GM19328 (cell line): ENCODE measurements at regions not wholly inside any gene's neighbourhood (a gene's known extent, or its start where the extent isn't known, plus 50 kb on each side); places are given as distances from the start of the nearest gene placed in this dataset.

Experiments used
- ATAC-seq: cut with Tn5 transposase; IDR thresholded peaks from one replicate; pipeline ENCODE4 v1.9.1; 2021; ENCODE audit warnings: mild to moderate bottlenecking, moderate library complexity; ENCODE audit not compliant: unreplicated experiment

DNA sequence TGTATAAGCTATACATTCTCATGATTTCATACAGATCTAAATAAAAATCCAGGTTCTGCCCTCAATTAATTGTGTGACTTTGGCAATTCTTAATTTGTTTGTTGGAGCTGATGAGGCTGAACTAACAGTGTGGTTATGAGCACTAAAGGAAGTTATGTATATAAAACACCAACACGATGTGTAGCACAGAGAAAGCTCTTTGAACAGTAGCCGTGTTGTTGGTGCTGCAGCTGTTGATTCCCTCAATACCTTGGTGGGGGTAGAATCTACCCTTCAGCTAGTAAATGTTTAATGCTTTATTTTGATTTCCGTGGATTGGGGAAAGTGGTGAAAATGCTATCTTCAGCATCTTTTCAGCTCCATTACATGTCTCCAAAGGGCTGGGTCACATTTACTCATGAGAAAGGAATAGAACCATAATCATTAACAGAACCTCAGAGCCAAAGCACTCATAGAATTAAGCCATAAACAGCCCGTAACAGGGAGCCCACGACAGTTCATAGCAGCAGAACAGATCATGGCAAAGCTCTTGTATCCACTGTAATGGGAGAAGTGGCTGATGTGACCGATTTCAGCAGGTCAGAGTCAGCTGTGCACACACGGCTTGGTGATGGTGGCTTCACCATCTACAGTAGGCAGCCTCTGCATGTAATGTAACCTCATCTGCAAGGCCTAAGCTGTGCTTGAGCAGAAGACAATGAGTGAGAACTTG lies 332.7 kb downstream of the DIRAS2 start:
- ATAC-seq = no peak

DNA sequence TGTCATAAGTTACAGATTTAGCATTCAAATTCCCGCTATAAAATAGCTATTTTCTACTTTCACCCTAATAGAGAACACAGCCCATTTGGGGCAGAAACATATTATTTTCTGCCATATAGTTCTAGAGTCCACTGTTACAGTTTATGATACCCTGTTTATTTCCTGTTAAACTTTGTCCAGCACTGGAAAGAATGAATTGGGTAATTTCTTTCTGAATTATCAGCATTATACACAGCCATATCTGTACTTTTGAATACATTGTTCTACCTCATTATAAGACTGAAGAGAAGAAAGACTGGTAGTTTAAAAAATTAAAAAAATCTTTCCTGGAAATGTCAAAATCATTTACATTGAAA lies 332.1 kb downstream of the DIRAS2 start:
- no peak for ATAC-seq

DNA sequence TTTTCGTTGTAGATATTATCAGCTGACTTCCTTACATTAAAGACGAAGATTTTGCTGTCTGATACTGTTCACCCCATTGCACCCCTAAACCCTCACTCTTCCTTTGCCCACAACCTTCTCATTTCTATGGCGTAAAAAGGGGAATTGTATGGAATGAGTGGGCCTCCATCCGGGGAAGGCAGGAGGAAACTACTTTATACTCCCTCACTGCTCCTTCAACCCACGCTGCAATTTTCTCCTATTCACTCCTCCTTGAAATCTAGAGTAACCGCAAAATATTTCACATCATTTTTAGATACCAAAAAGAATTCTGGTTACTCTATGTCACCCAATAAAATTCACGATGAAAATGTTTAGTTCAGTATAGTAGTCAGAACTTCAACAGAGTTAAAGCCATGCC lies 330.8 kb downstream of the DIRAS2 start:
- no peak for ATAC-seq

DNA sequence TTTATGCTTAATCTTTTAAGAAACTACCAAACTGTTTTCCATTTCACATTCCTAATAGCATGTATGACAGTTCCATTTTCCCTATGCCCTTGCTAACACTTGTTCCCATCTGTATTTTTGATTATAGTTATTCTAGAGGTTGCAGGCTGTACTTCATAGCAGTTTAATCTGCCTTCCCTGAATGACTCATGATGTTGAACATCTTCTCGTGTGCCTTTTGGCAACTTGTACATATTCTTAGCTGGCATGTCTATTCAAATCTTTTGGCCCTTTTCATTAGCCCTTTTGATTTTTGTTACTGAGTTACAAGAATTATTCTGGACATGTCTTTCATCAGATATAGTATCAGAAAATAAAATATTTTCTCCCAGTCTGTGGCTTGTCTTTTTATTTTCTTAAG lies 320.3 kb downstream of the DIRAS2 start:
- ATAC-seq = no peak

DNA sequence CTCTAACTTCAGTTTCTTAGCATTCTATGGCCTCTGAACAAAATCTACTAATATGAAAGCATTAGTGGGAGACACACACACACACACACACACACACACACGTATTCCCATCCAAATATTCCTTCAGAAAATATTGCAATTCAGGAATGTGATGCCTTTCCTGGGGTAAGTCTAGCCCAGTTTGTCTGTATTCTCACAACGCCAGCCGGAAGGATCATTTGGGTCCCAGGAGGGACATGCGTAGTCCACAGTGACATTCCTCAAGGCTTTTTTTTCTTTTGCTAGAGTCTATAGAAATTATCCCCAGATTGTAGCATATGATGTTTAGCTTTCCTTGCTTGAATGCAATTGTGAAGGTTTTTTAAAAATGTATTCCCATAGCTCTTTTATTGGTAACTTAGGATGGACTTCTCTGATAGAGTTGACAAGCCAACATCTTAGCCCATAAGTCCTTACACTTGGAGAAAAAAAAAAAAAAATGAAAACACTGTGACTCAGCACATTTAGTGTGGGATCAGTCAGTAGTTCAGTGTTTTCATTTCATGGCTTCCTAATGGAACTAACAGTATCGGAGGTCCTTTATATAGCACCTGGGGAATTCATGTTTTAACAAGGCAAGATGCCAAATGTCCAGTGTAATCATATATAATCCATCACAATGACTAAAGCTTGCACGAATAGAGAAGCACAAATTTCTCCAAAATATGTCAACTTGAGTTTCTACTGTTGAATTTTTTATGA lies 316.5 kb downstream of the DIRAS2 start:
- no peak for ATAC-seq

DNA sequence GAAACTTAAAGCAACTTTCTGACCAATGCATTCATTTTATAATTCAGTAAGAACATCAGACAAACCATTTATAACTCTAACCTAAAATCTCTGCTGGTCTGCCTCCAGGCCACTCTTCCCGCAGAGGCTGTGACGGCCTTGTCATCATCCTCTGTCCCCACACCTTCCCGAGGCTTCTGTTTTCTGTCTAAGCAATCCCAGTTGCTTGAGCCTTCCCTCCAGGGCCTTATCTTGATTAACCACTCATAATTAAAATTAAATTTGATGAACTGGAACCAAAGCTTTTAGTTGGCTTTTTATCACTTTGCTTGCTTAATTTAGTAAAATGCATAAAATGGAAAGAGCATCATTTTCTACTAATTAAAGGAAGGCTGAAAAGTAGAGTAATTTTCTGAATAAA lies 312.4 kb downstream of the DIRAS2 start:
- no peak for ATAC-seq

DNA sequence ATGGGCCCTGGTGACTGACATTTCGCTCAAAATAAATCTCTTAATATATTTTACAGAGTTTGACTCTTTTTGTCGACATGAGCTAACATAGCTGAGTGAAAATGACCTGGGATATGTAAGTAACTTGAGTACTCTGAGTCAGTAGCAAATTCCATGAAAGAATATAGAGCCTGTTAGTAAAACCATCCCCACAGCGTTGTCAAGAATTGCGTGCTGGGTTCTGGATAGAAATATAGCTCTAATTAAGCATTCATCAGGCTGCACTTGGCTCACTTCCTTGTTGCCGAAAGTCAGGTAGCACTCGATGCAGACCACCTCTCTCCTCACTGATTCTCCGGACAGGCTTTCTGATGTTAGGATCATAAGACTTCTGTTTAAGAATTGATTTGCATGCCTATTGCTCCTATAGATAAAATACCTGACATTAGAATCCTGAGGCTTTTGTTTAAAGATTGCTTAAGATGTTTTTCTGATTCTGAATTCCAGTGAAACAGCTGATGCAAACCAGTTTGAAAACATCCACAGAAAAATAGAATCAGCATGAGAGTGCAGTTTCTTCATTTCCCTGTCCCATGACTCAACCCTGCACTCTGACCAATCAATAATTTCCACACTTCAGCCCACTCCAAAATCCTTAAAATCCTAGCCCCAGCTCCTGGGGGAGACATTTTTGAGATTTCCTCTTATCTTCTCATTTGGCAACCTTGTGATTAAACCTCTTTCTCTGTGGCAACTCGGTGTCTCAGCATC lies 310.6 kb downstream of the DIRAS2 start:
- ATAC-seq = no peak

DNA sequence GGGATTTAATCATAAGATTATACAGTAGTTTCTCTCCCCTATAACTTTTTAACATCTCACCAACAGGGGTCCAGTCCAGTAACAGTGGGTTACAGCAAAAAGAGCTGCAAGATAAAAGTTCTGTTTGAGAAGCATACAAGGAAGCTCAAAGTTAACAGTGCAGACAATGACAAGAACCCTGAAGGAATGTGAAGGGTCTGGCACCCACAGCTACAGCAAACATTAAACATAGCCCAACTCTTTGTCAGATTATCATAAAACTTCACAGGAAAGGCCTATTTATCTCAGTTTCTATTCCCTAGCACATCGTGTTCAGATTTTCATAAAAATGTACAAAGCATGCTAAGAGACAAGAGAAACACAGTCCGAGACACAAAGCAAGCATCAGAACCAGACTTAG lies 309.4 kb downstream of the DIRAS2 start:
- no peak for ATAC-seq

DNA sequence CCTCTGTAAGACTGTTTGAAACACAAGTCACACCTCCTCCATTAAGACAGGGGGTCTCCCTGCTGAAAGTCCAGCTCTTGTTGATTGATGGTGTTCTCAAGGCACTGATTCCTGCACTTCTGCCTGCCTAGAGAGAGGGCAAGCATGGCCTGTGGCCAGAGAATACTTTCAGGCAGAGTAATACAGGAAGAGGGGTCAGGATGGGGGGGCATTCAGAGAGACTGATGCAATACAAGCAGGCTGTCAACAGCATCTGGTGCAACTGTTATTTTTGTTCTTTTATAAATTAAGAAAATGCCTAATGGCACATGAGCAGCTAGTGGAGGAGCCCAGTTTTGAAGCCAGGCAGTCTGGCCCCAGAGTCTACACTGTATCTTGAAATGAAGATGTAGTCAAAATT lies 302.2 kb downstream of the DIRAS2 start:
- no peak for ATAC-seq

DNA sequence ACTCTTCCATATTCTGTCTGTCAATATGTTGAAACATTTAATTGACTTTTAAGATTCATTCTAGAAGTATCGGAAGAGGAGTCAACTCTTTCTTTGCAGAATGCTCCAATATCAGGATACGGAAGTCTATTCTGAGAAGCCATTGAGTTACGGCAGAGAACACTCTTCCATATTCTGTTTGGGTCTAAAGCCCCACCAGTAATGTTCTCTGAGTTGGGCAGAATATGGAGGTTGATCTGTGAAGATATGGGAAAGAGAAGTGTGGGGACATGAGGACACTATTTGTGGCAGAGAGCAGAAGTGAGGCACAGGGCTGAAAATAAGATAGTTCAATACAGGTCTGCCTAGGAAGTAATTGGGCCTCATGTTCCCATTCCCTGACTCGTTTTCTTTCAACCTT lies 300.0 kb downstream of the DIRAS2 start:
- ATAC-seq = no peak

DNA sequence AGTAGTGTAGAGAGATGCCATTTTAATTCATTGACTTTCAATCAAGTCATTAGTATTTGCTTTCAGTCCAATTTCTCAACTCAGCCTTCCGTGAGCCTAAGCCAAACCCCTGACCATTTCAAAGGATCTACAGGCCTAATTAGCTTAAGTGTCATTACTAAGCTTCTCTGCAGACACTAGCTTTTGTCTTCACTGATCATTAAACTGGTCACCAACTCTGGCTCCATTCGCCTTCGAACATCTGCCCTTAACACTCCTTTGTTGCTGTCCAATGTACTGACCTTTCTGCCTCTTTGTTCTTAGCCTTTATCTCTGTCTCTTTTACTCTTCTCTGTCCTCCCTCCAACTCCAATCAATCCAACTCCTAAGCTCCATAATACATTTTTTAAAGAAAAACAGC lies 299.3 kb downstream of the DIRAS2 start:
- no peak for ATAC-seq

DNA sequence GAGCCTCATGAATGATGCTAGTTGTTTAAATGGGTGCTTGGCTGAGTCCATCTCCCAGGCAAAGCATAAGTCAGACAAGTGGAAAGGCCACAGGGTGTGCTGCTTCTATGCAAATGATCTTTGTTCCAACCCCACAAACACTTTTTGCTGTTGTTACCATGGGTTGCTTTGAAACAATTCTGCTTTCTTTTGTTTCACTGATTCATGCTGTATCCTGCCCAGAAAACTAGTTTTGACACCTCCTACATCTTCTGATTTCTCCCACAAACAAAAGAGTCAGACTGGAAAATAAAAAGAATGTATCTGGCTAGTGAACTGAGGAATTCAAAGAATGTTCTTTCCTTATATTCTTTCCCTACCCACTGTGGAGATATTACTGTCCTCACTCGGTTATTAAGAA lies 298.6 kb downstream of the DIRAS2 start:
- ATAC-seq = no peak

DNA sequence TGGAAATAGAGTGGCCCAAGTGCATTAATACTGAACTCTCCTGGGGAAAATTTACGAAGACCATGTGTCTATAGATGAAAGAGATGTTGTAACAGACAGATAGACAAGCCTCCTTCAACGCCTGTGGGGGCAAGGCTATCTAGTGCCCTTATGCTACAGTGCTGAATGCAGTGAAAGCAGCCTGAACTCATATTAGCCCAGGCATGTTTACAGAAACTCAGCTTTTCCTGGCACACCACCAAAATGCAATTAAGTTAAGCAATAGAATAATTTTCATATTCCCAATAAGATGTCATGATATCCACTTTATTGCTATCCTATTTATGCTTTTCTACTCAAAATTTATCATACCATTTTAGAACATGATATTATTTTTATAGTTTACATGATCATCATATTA lies 277.0 kb downstream of the DIRAS2 start:
- ATAC-seq = no peak

DNA sequence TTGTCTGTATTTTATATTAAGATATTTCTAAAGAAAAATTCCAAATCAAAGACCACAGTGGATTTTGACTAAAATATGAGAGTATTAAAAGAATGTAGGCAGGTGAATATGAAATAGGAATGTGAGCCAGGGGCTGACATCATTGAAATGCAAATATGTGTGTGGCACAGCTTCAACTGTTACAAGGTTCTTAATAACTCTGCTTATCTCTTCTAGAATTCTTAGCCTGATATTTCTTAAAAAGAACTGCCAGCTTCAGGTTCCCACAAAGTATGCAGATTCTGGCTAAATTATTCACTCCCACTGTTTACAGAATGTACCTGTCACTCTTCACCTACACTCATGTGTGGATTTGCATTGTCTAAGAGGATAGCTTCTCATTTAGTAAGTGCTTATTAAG lies 274.4 kb downstream of the DIRAS2 start:
- no peak for ATAC-seq

DNA sequence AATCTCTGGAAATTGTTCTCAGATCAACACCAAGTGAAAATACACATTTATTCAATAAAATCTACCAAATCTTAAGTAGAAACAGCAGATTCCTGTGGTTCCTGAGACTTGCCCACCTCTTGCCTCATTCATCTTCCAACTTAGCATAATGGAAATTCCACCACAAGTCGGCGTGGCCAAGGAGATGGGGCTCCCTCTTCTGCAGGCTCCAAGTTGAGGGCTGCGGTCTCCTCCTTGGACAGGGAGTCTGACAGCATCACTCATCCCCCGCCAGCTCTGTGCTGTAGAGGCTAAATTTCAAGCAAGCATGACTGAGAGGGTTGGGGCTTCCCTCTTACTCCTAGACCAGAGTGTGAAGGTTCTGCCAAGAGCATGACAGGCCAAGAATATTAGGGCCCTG lies 273.7 kb downstream of the DIRAS2 start:
- no peak for ATAC-seq

DNA sequence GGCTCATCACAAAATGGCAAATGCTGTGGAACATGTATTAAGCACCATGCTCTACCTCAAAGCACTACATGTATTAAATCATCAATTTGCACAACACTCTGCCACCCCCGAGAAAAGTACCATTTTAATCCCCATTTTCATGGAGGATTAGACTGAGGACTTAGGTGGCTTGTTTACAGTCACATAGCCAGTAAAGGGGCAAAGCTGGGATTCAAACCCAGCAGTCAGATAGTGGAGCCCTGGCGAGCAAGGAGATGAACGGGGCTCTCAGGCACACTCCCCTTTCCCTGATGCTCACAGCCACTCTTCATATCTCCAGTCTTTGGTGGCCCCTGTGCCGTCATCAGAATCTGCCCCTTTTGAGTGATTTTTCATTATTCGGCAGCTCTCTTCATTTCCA lies 262.9 kb downstream of the DIRAS2 start:
- no peak for ATAC-seq

DNA sequence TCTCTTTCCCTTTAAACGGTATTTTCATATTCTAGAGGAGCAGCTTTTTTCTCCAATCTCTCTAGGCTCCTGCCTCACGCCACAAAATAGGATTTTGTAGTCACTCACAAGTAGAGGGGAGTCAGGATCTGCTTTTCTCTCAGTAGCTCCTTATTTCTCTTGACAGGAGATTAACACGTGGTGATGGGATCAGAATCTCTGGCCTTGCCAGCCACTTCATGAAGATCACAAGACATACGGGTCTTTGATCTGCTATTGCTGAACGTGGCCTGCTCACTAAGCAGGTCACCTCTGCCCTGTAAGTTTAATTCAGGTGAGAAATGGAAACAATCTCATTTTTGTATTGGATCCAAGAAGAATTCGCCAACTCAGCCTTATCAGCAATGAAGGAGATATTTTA lies 257.5 kb downstream of the DIRAS2 start:
- ATAC-seq = no peak

DNA sequence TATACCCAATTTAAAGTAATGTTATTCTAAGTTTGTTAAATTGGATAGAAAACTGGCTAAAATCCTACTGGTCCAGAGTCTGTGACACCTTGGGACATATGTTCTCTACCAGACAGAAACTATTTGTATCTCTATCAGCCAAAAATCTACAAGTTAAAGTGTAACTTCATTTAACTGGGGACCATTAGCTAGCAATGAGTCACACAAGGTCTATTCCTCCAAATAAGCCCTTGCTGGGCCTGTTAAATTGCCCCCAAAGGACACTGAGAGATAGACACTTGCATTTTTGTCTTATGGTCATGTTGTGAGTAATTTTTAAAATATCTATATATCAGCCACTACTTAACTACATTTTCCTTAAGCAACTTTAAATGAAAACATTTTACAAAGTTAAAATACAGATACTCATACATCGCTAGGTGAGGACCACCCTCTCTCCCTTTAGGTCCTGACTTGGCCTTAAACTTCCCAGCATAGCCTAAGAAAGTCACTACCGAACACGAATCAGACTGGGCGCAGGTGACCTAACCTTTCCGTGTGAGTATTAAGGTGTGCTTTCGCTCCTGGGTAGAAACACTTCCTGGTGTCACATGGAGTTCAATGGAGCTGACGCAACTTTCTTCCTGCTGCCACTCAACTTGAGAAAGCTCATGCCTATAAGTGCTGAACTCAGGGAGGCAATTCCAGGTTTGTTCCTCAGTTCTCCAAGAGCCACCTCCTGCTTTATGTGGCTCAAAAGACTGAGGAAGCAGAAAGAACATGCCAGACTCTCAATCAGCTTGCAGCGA lies 249.1 kb downstream of the DIRAS2 start:
- ATAC-seq = no peak

DNA sequence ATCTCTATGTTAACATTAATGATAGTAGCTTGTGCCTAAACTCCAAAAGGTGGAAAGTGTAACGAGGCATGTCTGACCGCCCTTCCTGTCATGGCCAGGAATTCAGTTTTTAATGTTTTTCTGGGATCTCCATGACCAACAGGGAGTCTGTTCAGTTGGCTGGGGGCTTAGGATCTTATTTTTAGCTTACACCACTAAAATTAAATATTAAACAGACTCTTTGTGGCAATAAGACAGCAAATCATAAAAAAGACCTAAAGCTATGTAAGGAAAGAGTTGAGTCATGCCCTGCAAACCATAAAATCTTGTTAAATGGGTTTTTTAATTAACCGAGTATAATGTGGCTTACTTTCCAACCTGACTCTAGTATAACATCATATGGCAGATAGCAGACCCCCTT lies 247.8 kb downstream of the DIRAS2 start:
- no peak for ATAC-seq

DNA sequence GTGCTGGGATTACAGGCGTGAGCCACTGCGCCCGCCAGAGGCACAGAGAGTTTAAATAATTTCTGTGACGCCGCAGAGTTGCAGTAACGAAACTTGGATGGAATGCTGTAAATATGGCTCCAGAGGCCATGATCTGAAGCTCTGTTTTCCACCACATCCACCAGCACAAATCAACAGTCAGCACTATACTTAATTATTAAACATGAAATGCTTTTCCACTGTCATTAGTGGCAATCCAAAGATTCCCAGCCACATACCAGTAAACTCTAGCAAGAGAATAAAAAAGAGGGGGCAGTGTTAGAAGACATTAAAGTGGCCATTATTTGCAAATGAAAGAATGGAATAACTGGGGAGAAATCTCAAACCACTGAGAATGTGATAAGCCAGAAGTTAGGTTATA lies 242.5 kb downstream of the DIRAS2 start:
- no peak for ATAC-seq

DNA sequence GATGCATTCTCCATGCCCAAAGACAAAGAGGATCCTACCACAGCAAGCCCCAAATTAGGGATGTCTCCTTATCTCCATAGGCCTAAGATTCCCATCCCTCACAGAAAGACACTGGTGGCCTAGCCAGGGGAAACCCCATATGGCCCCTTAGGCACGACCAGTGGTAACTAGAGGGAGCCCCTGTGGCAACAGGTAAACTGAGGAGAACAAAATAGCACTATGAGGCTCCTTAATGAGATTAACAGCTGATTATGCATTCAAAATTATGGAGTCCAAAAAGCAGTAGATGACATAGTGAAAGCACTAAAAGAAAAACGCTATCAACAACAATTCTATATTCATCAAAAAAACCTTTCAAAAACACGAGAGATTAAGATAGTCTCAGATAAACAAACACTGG lies 234.0 kb downstream of the DIRAS2 start:
- no peak for ATAC-seq
